H1 (cell line): ENCODE measurements at regions not wholly inside any gene's neighbourhood (a gene's known extent, or its start where the extent isn't known, plus 50 kb on each side); places are given as distances from the start of the nearest gene placed in this dataset.

Experiments
- CTCF ChIA-PET: fragments of 300-600 bp; sonication (Branson Sonifier 250); formaldehyde crosslinking; loops from one replicate; lab custom pipeline; 2021; ENCODE audit not compliant: partially characterized antibody; lab: Charles Lee
- POLR2A ChIA-PET: fragments of 300-600 bp; sonication (Branson Sonifier 250); formaldehyde crosslinking; loops from one replicate; lab custom pipeline; 2021; ENCODE audit warnings: inconsistent platforms; ENCODE audit not compliant: partially characterized antibody; lab: Charles Lee
- DNase-seq, 2 experiments: peaks; one replicate each; pipeline versions ENCODE4 v3.0.0 to v3.0.0-alpha.2; 2010 to 2022; ENCODE audit warnings: low spot score in 2 of 2, low read depth in 1 of 2, mixed read lengths in 1 of 2
- FAIRE-seq: peaks from 2 replicates; lab custom pipeline; 2011; peaks lifted over from hg19 to GRCh38; lab: Jason Lieb, UNC
- H2AFZ ChIP-seq: 2 replicates; pipeline ENCODE4 v1.8.1; 2012; ENCODE audit warnings: low read length, inconsistent platforms
- H2AK5ac ChIP-seq: 2 replicates; pipeline ENCODE4 v1.6.1; 2013; ENCODE audit warnings: low read depth, low read length
- H2BK120ac ChIP-seq: replicated peaks from 2 replicates; pipeline ENCODE3; 2013; ENCODE audit warnings: low read depth, low read length, inconsistent platforms
- H2BK12ac ChIP-seq: 2 replicates; pipeline ENCODE4 v1.6.1; 2013; ENCODE audit warnings: low read depth, low read length
- H2BK15ac ChIP-seq: 2 replicates; pipeline ENCODE4 v1.6.1; 2013; ENCODE audit warnings: low read length
- H2BK20ac ChIP-seq: 2 replicates; pipeline ENCODE4 v1.6.1; 2013; ENCODE audit warnings: low read length
- H2BK5ac ChIP-seq: 2 replicates; pipeline ENCODE4 v1.6.1; 2013; ENCODE audit warnings: low read depth, low read length
- H3K14ac ChIP-seq: 2 replicates; pipeline ENCODE4 v1.6.1; 2013; ENCODE audit warnings: inconsistent platforms; ENCODE audit not compliant: insufficient read length
- H3K18ac ChIP-seq: 2 replicates; pipeline ENCODE4 v1.6.1; 2013; ENCODE audit warnings: low read length; ENCODE audit errors: extremely low read depth
- H3K23ac ChIP-seq: 2 replicates; pipeline ENCODE4 v1.6.1; 2013; ENCODE audit warnings: inconsistent platforms; ENCODE audit not compliant: insufficient read length
- H3K23me2 ChIP-seq: 2 replicates; pipeline ENCODE4 v1.6.1; 2013; ENCODE audit warnings: low read depth, low read length
- H3K27ac ChIP-seq: 2 replicates; pipeline ENCODE4 v1.6.1; 2011; ENCODE audit warnings: low read depth, low read length, inconsistent platforms
- H3K27me3 ChIP-seq, 4 experiments: replicated peaks in 1 of 4; 1 replicate in 1 of 4; 2 replicates in 3 of 4; pipeline versions ENCODE4 v1.6.1 to v1.8.1; 2011 to 2013; ENCODE audit warnings: low read length in 3 of 4, mild to moderate bottlenecking in 3 of 4, inconsistent platforms in 2 of 4, mixed read lengths in 2 of 4, moderate library complexity in 1 of 4; ENCODE audit not compliant: control insufficient read depth in 3 of 4, insufficient read depth in 3 of 4; ENCODE audit errors: extremely low read depth in 1 of 4
- H3K36me3 ChIP-seq, 4 experiments: 2 replicates each; pipeline versions ENCODE4 v1.6.1 to v1.8.1; 2011 to 2013; ENCODE audit warnings: mild to moderate bottlenecking in 4 of 4, low read length in 3 of 4, moderate library complexity in 2 of 4, control low read depth in 1 of 4, inconsistent platforms in 1 of 4; ENCODE audit not compliant: insufficient read depth in 4 of 4, control insufficient read depth in 2 of 4
- H3K4ac ChIP-seq: replicated peaks from 2 replicates; pipeline ENCODE3; 2013; ENCODE audit warnings: low read length, low read depth, mixed read lengths, inconsistent platforms; ENCODE audit not compliant: insufficient read length
- H3K4me1 ChIP-seq, 4 experiments: replicated peaks in 1 of 4; 1 replicate in 1 of 4; 2 replicates in 3 of 4; pipeline versions ENCODE4 v1.6.1 to v1.8.1; 2011 to 2013; ENCODE audit warnings: low read length in 3 of 4, inconsistent platforms in 2 of 4, mixed read lengths in 1 of 4; ENCODE audit not compliant: insufficient read depth in 4 of 4, control insufficient read depth in 3 of 4
- H3K4me2 ChIP-seq, 2 experiments: 2 replicates each; pipeline versions ENCODE4 v1.6.1 to v1.8.1; 2011 to 2013; ENCODE audit warnings: low read depth in 2 of 2, low read length in 2 of 2, control low read depth in 1 of 2, inconsistent platforms in 1 of 2, mild to moderate bottlenecking in 1 of 2; ENCODE audit not compliant: insufficient read depth in 1 of 2
- H3K4me3 ChIP-seq, 4 experiments: fragments of 200-600, 300-600 bp in 1 of 4; sonication (generic), shearing (Covaris generic), sonication (Bioruptor Twin) in 1 of 4; 2 replicates each; pipeline versions ENCODE4 v1.5.1 to v1.8.1; 2011 to 2016; ENCODE audit warnings: low read length in 4 of 4, low read depth in 3 of 4, control low read depth in 2 of 4, inconsistent platforms in 2 of 4, mild to moderate bottlenecking in 2 of 4, mixed read lengths in 1 of 4, moderate library complexity in 1 of 4; ENCODE audit not compliant: insufficient read depth in 2 of 4; ENCODE audit errors: extremely low read depth in 1 of 4
- H3K56ac ChIP-seq: replicated peaks from 2 replicates; pipeline ENCODE3; 2013; ENCODE audit warnings: low read depth, mild to moderate bottlenecking, mixed read lengths, low read length, inconsistent platforms; ENCODE audit not compliant: insufficient read length
- H3K79me1 ChIP-seq: 2 replicates; pipeline ENCODE4 v1.6.1; 2013; ENCODE audit warnings: low read depth, low read length, control low read depth
- H3K79me2 ChIP-seq, 2 experiments: 2 replicates each; pipeline versions ENCODE4 v1.6.1 to v1.8.1; 2012 to 2013; ENCODE audit warnings: low read length in 2 of 2, mild to moderate bottlenecking in 2 of 2, inconsistent platforms in 1 of 2; ENCODE audit not compliant: insufficient read depth in 2 of 2, control insufficient read depth in 1 of 2
- H3K9ac ChIP-seq, 4 experiments: replicated peaks in 1 of 4; 1 replicate in 1 of 4; 2 replicates in 3 of 4; pipeline versions ENCODE4 v1.6.1 to v1.8.1; 2011 to 2013; ENCODE audit warnings: low read depth in 3 of 4, low read length in 3 of 4, control low read depth in 2 of 4, mild to moderate bottlenecking in 2 of 4, moderate library complexity in 2 of 4, inconsistent platforms in 1 of 4; ENCODE audit errors: extremely low read depth in 1 of 4
- H3K9me3 ChIP-seq, 2 experiments: 2 replicates each; pipeline versions ENCODE4 v1.6.1 to v1.8.1; 2012 to 2013; ENCODE audit warnings: mild to moderate bottlenecking in 2 of 2, moderate library complexity in 2 of 2, control low read depth in 1 of 2, inconsistent platforms in 1 of 2, low read depth in 1 of 2, low read length in 1 of 2, mixed read lengths in 1 of 2; ENCODE audit not compliant: insufficient read depth in 2 of 2
- H4K20me1 ChIP-seq, 2 experiments: replicated peaks in 1 of 2; 2 replicates each; pipeline versions ENCODE3 to v1.8.1; 2011 to 2013; ENCODE audit warnings: inconsistent platforms in 2 of 2, low read length in 2 of 2, mild to moderate bottlenecking in 1 of 2; ENCODE audit not compliant: insufficient read depth in 2 of 2, control insufficient read depth in 1 of 2
- H4K5ac ChIP-seq: 2 replicates; pipeline ENCODE4 v1.6.1; 2013; ENCODE audit warnings: low read length, low read depth, mixed read lengths, inconsistent platforms; ENCODE audit not compliant: insufficient read length
- H4K8ac ChIP-seq: 2 replicates; pipeline ENCODE4 v1.8.0; 2013; ENCODE audit warnings: mild to moderate bottlenecking, moderate library complexity, low read length, inconsistent platforms; ENCODE audit not compliant: insufficient read depth; ENCODE audit errors: extremely low read depth
- H4K91ac ChIP-seq: replicated peaks from 2 replicates; pipeline ENCODE3; 2013; ENCODE audit warnings: low read length, mixed read lengths, inconsistent platforms; ENCODE audit not compliant: insufficient read length
- ASH2L ChIP-seq: fragments of 200-600, 300-600 bp; sonication (generic); IDR thresholded peaks from one replicate; pipeline ENCODE4 v1.7.1; 2017; ENCODE audit warnings: low read length
- CHD1 ChIP-seq: IDR thresholded peaks from 2 replicates; pipeline ENCODE4 v1.6.1; 2012; ENCODE audit warnings: low read depth, low read length, improper control_type of control experiment
- EGR1 ChIP-seq: IDR thresholded peaks from 2 replicates; pipeline ENCODE4 v1.6.1; 2011; ENCODE audit warnings: low read depth, low read length, borderline replicate concordance
- GABPA ChIP-seq: IDR thresholded peaks from 2 replicates; pipeline ENCODE4 v1.6.1; 2011; ENCODE audit warnings: mild to moderate bottlenecking, low read length, moderate library complexity, borderline replicate concordance; ENCODE audit not compliant: insufficient read depth
- KDM1A ChIP-seq: fragments of 200-600, 300-600 bp; sonication (generic); IDR thresholded peaks from 2 replicates; pipeline ENCODE4 v1.7.1; 2016; ENCODE audit warnings: mild to moderate bottlenecking, low read length, borderline replicate concordance
- KDM5A ChIP-seq: fragments of 200-600 bp; IDR thresholded peaks from 2 replicates; pipeline ENCODE4 v1.7.1; 2012; ENCODE audit warnings: mild to moderate bottlenecking, low read length, inconsistent platforms, mixed read lengths
- NRF1 ChIP-seq: IDR thresholded peaks from 2 replicates; pipeline ENCODE4 v1.6.1; 2011; ENCODE audit warnings: mild to moderate bottlenecking, low read depth, low read length, improper control_type of control experiment
- PHF8 ChIP-seq: fragments of 200-600 bp; sonication (generic); conservative IDR thresholded peaks from 2 replicates; pipeline ENCODE4 v1.7.1; 2012; ENCODE audit warnings: low read depth, mild to moderate bottlenecking, inconsistent platforms, low read length, moderate library complexity
- POU5F1 ChIP-seq: IDR thresholded peaks from 2 replicates; pipeline ENCODE4 v1.6.1; 2011; ENCODE audit warnings: low read depth, mild to moderate bottlenecking, low read length, moderate library complexity
- RBBP5 ChIP-seq: IDR thresholded peaks from 2 replicates; pipeline ENCODE4 v1.7.1; 2012; ENCODE audit warnings: low read depth, mild to moderate bottlenecking, inconsistent platforms, low read length, moderate library complexity, borderline replicate concordance
- YY1 ChIP-seq: IDR thresholded peaks from 2 replicates; pipeline ENCODE4 v1.6.1; 2011; ENCODE audit warnings: low read depth, mild to moderate bottlenecking, low read length
- ZNF274 ChIP-seq: IDR thresholded peaks from 2 replicates; pipeline ENCODE4 v1.7.0; 2012; ENCODE audit warnings: low read length, borderline replicate concordance; ENCODE audit errors: extremely low read depth
- WGBS, 2 experiments: shearing (Covaris generic) in 1 of 2; methylation state at CpG; one replicate each; pipeline versions ENCODE4 v1.1.6 to v1.1.7; 2013 to 2015; ENCODE audit warnings: low lambda C conversion rate in 2 of 2, mixed read lengths in 2 of 2, inconsistent platforms in 1 of 2, low coverage in 1 of 2, missing lambda C conversion rate in 1 of 2; ENCODE audit not compliant: insufficient replicate concordance in 2 of 2, insufficient coverage in 1 of 2, insufficient read length in 1 of 2; ENCODE audit errors: extremely low coverage in 1 of 2, missing lambda C conversion rate in 1 of 2; 5-methylcytosine and 5-hydroxymethylcytosine counted together

DNA sequence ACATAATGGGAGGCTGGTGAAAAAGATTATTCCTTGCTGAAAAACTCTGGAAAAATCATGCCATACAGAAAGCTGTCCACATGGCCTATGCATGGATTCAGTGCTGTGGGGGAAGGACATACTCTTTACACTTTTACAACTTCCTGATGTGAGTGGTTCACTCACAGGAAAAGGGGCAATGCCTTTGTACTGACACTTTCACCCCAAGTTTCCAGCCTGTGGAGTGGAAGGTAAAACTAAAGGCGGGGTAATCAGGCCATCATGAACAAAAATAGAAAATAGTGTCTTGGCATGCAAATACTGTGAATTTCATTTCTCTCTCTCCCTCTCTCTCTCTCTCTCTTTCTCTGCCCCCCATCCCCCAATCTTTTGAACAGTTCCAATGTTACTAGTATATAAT lies 281.8 kb downstream of the ETS1 start:
- no peak overlapping the region for H3K27ac ChIP-seq
- no peak overlapping the region for H2BK12ac ChIP-seq
- 93% methylated on average over 1 of the region's 1 CpG; no CpG with 5 or more reads in 1 of the 2 experiments for WGBS, 2 experiments
- no peak overlapping the region for H3K4me3 ChIP-seq
- no peak for TF ChIP-seq GABPA
- no peak for TF ChIP-seq KDM5A
- no peak for TF ChIP-seq YY1
- TF ChIP-seq RBBP5 = no peak
- no peak for TF ChIP-seq PHF8
- TF ChIP-seq KDM1A = no peak
- no peak for TF ChIP-seq EGR1
- TF ChIP-seq ZNF274 = no peak
- TF ChIP-seq POU5F1 = no peak
- TF ChIP-seq ASH2L = no peak
- no peak for TF ChIP-seq CHD1
- TF ChIP-seq NRF1 = no peak
- no peak overlapping the region for H3K9ac ChIP-seq
- H3K4ac ChIP-seq = no peak overlapping the region
- H3K9me3 ChIP-seq = no peaks in the 10 kb centered on the region
- H4K8ac ChIP-seq = no peak overlapping the region
- no peak overlapping the region for H2BK5ac ChIP-seq
- no peak overlapping the region for H4K5ac ChIP-seq
- no peak overlapping the region for H3K56ac ChIP-seq
- no peak overlapping the region for H3K4me2 ChIP-seq
- no peaks in the 10 kb centered on the region for H4K20me1 ChIP-seq
- ChIA-PET POLR2A (no interaction called here), CTCF (interaction anchor here (0.5 to 4.7 kb wide), 3 partner anchors 70 to 542 kb away, joined by 3 to 25 read pairs (median 3); no protein-coding TSS in a partner anchor)
- H3K4me1 ChIP-seq = no peaks in the 10 kb centered on the region
- FAIRE-seq (no peak), DNase-seq (no peak)
- no peak overlapping the region for H3K18ac ChIP-seq
- H2BK120ac ChIP-seq = no peak overlapping the region
- no peak overlapping the region for H2BK20ac ChIP-seq
- H3K14ac ChIP-seq = no peak overlapping the region
- H3K79me1 ChIP-seq = no peaks in the 10 kb centered on the region
- no peak overlapping the region for H2AFZ ChIP-seq
- no peaks in the 10 kb centered on the region for H3K79me2 ChIP-seq
- H2AK5ac ChIP-seq = no peak overlapping the region
- H2BK15ac ChIP-seq = no peak overlapping the region
- H3K23me2 ChIP-seq = no peaks in the 10 kb centered on the region
- no peak overlapping the region for H3K23ac ChIP-seq
- H3K36me3 ChIP-seq = no peaks in the 10 kb centered on the region
- no peaks in the 10 kb centered on the region for H3K27me3 ChIP-seq
- no peak overlapping the region for H4K91ac ChIP-seq
